ENCODE measurements at regions not wholly inside any gene's neighbourhood (a gene's known extent, or its start where the extent isn't known, plus 50 kb on each side); places are given as distances from the start of the nearest gene placed in this dataset.

DNA sequence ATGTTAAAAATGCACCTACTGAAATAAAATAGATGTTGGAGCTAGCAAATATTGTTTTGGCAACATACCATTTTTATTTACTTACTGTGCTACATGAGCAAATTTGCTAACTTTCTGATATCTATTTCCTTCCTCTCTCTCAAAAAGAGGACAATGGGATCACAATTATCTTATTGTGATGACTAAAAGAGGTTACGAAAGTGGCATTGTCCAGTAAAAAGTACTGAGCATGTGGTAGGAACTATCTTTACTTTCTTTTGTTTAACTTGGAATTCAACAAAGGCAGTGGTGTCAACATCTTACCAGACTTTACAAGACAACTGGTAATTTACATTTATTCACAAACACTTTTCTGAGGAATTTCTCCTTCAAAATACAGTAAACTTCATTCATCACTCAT is 1542.6 kb upstream of the CDH8 start:
- no peak overlapping the region for H3K4me2 ChIP-seq (ENCODE audit: insufficient read depth, insufficient read length, low read length)
- H3K79me2 ChIP-seq (ENCODE audit: insufficient read depth, low read length) = no peaks in the 10 kb centered on the region
- no peaks in the 10 kb centered on the region for H3K27me3 ChIP-seq (ENCODE audit: insufficient read depth, low read length)
- no peak overlapping the region for H2BK20ac ChIP-seq (ENCODE audit: low read depth, low read length, poor library complexity, severe bottlenecking)
- no peak overlapping the region for H3K18ac ChIP-seq (ENCODE audit: insufficient read length, low read depth, low read length)
- peaks cover 5% of the 10 kb centered on the region; the same call in 1 of the 2 replicates for H3K4me1 ChIP-seq (ENCODE audit: insufficient read depth, low read length)
- H4K5ac ChIP-seq (ENCODE audit: insufficient read length, low read depth, low read length) = no peak overlapping the region
- no peak overlapping the region for H2AFZ ChIP-seq (ENCODE audit: low read length)
- H3K9ac ChIP-seq (ENCODE audit: extremely low read depth, insufficient read length, low read length) = no peak overlapping the region
- no CpG with 5 or more reads among the region's 1 CpG for WGBS (ENCODE audit: extremely low coverage, insufficient read length, low lambda C conversion rate)
- H3K36me3 Mint-ChIP-seq (ENCODE audit: insufficient read depth in 1 of 3, low read depth in 3 of 3) = no peaks in the 10 kb centered on the region; a peak in 2 of 7 replicates
- no peak overlapping the region for H3K56ac ChIP-seq (ENCODE audit: insufficient read length, low read depth, low read length)
- H3K4ac ChIP-seq (ENCODE audit: low read depth, low read length) = no peak overlapping the region
- no peak overlapping the region for H2BK12ac ChIP-seq (ENCODE audit: insufficient read length, low read depth, low read length)
- no peaks in the 10 kb centered on the region for H3K9me3 ChIP-seq (ENCODE audit: control insufficient read depth, low read depth, low read length)
- H4K91ac ChIP-seq (ENCODE audit: insufficient read length, low read depth, low read length) = no peak overlapping the region
- no peak overlapping the region for H3K27ac Mint-ChIP-seq
- no peaks in the 10 kb centered on the region for H3K9me3 Mint-ChIP-seq
- no peaks in the 10 kb centered on the region for H3K23me2 ChIP-seq (ENCODE audit: insufficient read length, low read depth, low read length, poor library complexity, severe bottlenecking)
- H3K4me3 Mint-ChIP-seq = no peak overlapping the region
- H3K79me1 ChIP-seq (ENCODE audit: insufficient read depth, low read depth, low read length, poor library complexity, severe bottlenecking) = no peaks in the 10 kb centered on the region
- H3K14ac ChIP-seq (ENCODE audit: insufficient read depth, low read length) = no peak overlapping the region
- no peak overlapping the region for H3K23ac ChIP-seq (ENCODE audit: insufficient read length, low read depth, low read length)
- no peak overlapping the region for H2AK5ac ChIP-seq (ENCODE audit: insufficient read length, low read length)
- H3T11ph ChIP-seq (ENCODE audit: low read length) = no peak overlapping the region
- H2BK5ac ChIP-seq (ENCODE audit: insufficient read length, low read length) = no peak overlapping the region
- H2BK15ac ChIP-seq (ENCODE audit: low read depth, low read length) = no peak overlapping the region
- no peak overlapping the region for H2BK120ac ChIP-seq (ENCODE audit: low read depth, low read length, poor library complexity, severe bottlenecking)
- TF ChIP-seq CTCF (conservative IDR thresholded peaks at IDR 0.05) = no peak
- no peak for DNase-seq
- H3K4me1 Mint-ChIP-seq = peaks cover 29 to 30% of the 10 kb centered on the region in 2 experiments
- H4K20me1 ChIP-seq (ENCODE audit: control insufficient read depth, insufficient read depth, insufficient read length) = no peaks in the 10 kb centered on the region
- no peak overlapping the region for H3K27ac ChIP-seq (ENCODE audit: insufficient read length, low read depth, low read length)
- H4K8ac ChIP-seq (replicated peaks; ENCODE audit: insufficient read length, low read depth, low read length) = no peak overlapping the region
- no peaks in the 10 kb centered on the region for H3K27me3 Mint-ChIP-seq (ENCODE audit: low read depth)

All from H9 (cell line).